ENCODE measurements at regions not wholly inside any gene's neighbourhood (a gene's known extent, or its start where the extent isn't known, plus 50 kb on each side); places are given as distances from the start of the nearest gene placed in this dataset.

DNA sequence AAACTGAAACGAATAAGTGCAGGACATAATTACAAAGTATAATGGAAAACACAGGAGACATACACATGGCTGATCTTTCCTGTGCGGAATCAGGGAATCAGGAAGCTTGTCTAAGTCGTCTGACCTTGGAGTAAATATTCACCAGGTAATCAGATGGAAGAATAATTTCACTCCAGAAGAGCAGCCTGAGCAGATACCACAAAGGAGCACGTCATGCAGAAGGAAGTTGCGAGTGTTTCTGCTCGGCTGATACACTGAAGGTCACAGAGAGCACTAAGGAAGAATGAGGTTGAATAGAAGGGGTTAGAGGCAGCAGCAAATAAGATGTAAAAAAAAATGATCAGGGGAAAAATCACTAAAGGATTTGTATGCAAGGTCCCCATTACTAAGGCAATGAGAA lies 122.3 kb upstream of the GPC6 start:
- Histone ChIP-seq H3K4me2 (ENCODE audit: low read length) (no peak overlapping the region), H4K20me1 (ENCODE audit: insufficient read depth) (no peaks in the 10 kb centered on the region), H3K9ac (ENCODE audit: low read length) (no peak overlapping the region), H3K9me3 (ENCODE audit: low read length) (no peaks in the 10 kb centered on the region), H3K36me3 (ENCODE audit: insufficient read depth, low read length) (no peaks in the 10 kb centered on the region), H3K9me2 (ENCODE audit: insufficient read depth, low read length) (no peaks in the 10 kb centered on the region), H2AFZ (ENCODE audit: low read depth, low read length) (no peak overlapping the region), H3F3A (ENCODE audit: insufficient read depth, low read length, poor library complexity, severe bottlenecking) (no peaks in the 10 kb centered on the region), H3K27ac (ENCODE audit: low read length) (no peak overlapping the region), H3K79me2 (replicated peaks; ENCODE audit: insufficient read depth, low read length) (no peaks in the 10 kb centered on the region), H3K4me3 (ENCODE audit: low read length) (no peak overlapping the region), H3K27me3 (ENCODE audit: insufficient read depth, low read depth, low read length) (no peaks in the 10 kb centered on the region)
- TF ChIP-seq TAF1 (IDR thresholded peaks at IDR 0.05; ENCODE audit: low read depth) = no peak
- TF ChIP-seq EP300 (conservative IDR thresholded peaks at IDR 0.05; ENCODE audit: poor library complexity, severe bottlenecking) = no peak
- TF ChIP-seq RAD21 (conservative IDR thresholded peaks at IDR 0.05) = no peak
- TF ChIP-seq, protein P1, sequence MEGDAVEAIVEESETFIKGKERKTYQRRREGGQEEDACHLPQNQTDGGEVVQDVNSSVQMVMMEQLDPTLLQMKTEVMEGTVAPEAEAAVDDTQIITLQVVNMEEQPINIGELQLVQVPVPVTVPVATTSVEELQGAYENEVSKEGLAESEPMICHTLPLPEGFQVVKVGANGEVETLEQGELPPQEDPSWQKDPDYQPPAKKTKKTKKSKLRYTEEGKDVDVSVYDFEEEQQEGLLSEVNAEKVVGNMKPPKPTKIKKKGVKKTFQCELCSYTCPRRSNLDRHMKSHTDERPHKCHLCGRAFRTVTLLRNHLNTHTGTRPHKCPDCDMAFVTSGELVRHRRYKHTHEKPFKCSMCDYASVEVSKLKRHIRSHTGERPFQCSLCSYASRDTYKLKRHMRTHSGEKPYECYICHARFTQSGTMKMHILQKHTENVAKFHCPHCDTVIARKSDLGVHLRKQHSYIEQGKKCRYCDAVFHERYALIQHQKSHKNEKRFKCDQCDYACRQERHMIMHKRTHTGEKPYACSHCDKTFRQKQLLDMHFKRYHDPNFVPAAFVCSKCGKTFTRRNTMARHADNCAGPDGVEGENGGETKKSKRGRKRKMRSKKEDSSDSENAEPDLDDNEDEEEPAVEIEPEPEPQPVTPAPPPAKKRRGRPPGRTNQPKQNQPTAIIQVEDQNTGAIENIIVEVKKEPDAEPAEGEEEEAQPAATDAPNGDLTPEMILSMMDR (IDR thresholded peaks at IDR 0.05; ENCODE audit: poor library complexity, severe bottlenecking) = no peak
- no peak for TF ChIP-seq REST (IDR thresholded peaks at IDR 0.05; ENCODE audit: borderline replicate concordance)
- no peak for TF ChIP-seq POLR2AphosphoS5 (IDR thresholded peaks at IDR 0.05)
- no peak for TF ChIP-seq EZH2 (IDR thresholded peaks at IDR 0.05; ENCODE audit: borderline replicate concordance, insufficient read depth, low read length, poor library complexity, severe bottlenecking)
- no peak for TF ChIP-seq MXI1 (conservative IDR thresholded peaks at IDR 0.05; ENCODE audit: poor library complexity, severe bottlenecking)

DNA sequence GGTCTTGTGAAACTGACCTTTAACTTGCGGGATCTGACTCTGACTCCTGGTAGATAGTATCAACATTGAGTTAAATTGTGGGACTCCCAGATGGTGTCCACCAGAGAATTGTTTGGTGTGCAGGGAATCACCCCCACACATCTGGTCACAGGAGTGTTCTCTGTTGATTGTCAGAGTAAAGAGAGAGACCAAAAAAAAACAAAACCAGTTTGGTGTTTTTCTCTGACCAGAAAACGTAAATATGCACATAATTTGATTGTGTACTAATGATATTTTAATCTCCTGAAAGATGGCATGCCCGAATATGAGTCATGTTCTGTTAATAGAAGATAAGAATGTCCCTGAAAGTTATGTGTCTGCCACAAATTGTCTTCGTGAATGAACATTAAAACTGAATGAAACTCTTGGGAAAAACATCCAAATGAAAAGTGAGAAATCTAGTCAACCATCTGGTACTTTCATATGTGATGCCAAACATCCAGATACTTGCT lies 118.5 kb upstream of the GPC6 start:
- H3K36me3 ChIP-seq (ENCODE audit: insufficient read depth, low read length) = no peaks in the 10 kb centered on the region
- H3K9me3 ChIP-seq (ENCODE audit: low read length) = no peaks in the 10 kb centered on the region
- H3K27ac ChIP-seq (ENCODE audit: low read length) = no peak overlapping the region
- no peak for TF ChIP-seq POLR2AphosphoS5 (IDR thresholded peaks at IDR 0.05)
- no peak for TF ChIP-seq EP300 (conservative IDR thresholded peaks at IDR 0.05; ENCODE audit: poor library complexity, severe bottlenecking)
- no peak for TF ChIP-seq RAD21 (conservative IDR thresholded peaks at IDR 0.05)
- no peak for TF ChIP-seq MXI1 (conservative IDR thresholded peaks at IDR 0.05; ENCODE audit: poor library complexity, severe bottlenecking)
- TF ChIP-seq, protein P1 (IDR thresholded peaks at IDR 0.05; ENCODE audit: poor library complexity, severe bottlenecking) = no peak
- no peak for TF ChIP-seq SMC3 (conservative IDR thresholded peaks at IDR 0.05; ENCODE audit: poor library complexity)
- no peak for TF ChIP-seq REST (IDR thresholded peaks at IDR 0.05; ENCODE audit: borderline replicate concordance)
- no peak for TF ChIP-seq TAF1 (IDR thresholded peaks at IDR 0.05; ENCODE audit: low read depth)
- no peaks in the 10 kb centered on the region for H3K79me2 ChIP-seq (replicated peaks; ENCODE audit: insufficient read depth, low read length)
- H3F3A ChIP-seq (ENCODE audit: insufficient read depth, low read length, poor library complexity, severe bottlenecking) = no peaks in the 10 kb centered on the region
- H3K9ac ChIP-seq (ENCODE audit: low read length) = no peak overlapping the region
- H3K4me2 ChIP-seq (ENCODE audit: low read length) = no peak overlapping the region
- no peaks in the 10 kb centered on the region for H4K20me1 ChIP-seq (ENCODE audit: insufficient read depth)
- no peak overlapping the region for H3K4me3 ChIP-seq (ENCODE audit: low read length)
- H2AFZ ChIP-seq (ENCODE audit: low read depth, low read length) = no peak overlapping the region
- no peaks in the 10 kb centered on the region for H3K9me2 ChIP-seq (ENCODE audit: insufficient read depth, low read length)
- H3K27me3 ChIP-seq (ENCODE audit: insufficient read depth, low read depth, low read length) = no peaks in the 10 kb centered on the region
